ENCODE measurements at regions not wholly inside any gene's neighbourhood (a gene's known extent, or its start where the extent isn't known, plus 50 kb on each side); places are given as distances from the start of the nearest gene placed in this dataset.
A peak's percentile ranks its signal among the peaks of the same experiment; 100 is the strongest.
"Not testable (repeated sequence)": the region's sequence is repeated elsewhere in the genome, so short reads cannot be mapped to it uniquely, and the experiment has no call there.

- H3K27ac ChIP-seq (ENCODE audit: insufficient read depth, low read depth, low read length); H3K4me2 ChIP-seq (ENCODE audit: insufficient read depth, low read length); H3K9ac ChIP-seq (replicated peaks; ENCODE audit: extremely low read depth, insufficient read depth, low read length); H3K9me1 ChIP-seq (replicated peaks; ENCODE audit: control insufficient read depth, extremely low read depth, insufficient read depth, low read length); POLR2A ChIA-PET; dilution Hi-C loops (cut with MboI; ENCODE audit: extremely low pct_ligation_motif_present, low sequenced_read_pairs); intact Hi-C loops (cut with micrococcal nuclease); H3K36me3 ChIP-seq (ENCODE audit: control insufficient read depth in 2 of 2, extremely low read depth in 1 of 2, insufficient read depth in 2 of 2, low read length in 2 of 2); H2AFZ ChIP-seq (ENCODE audit: low read depth, low read length); H3K4me3 ChIP-seq (replicated peaks in 1 of 3; ENCODE audit: insufficient read depth in 1 of 3, low read depth in 1 of 3, low read length in 3 of 3); H3K27me3 ChIP-seq (ENCODE audit: control insufficient read depth in 2 of 2, insufficient read depth in 2 of 2, low read length in 2 of 2); H3K79me2 ChIP-seq (ENCODE audit: control insufficient read depth, insufficient read depth, low read length); BruUV-seq (replicated peaks); CTCF ChIA-PET; H3K4me1 ChIP-seq (ENCODE audit: control insufficient read depth, extremely low read depth, insufficient read depth, low read length); H4K20me1 ChIP-seq (replicated peaks; ENCODE audit: control insufficient read depth, extremely low read depth, insufficient read depth, low read length); H3K9me3 ChIP-seq (replicated peaks; ENCODE audit: control insufficient read depth, insufficient read depth, low read length): not testable (repeated sequence)
- FAIRE-seq (peak; percentile 21), DNase-seq (ENCODE audit: low read depth, low spot score) (peak; percentile 66)
These were observed 178.2 kb upstream of the POMZP3 start for GRCh38 chr7:76805262-76805661.

GRCh38 chr7:76797639-76798038 is 170.6 kb upstream of the POMZP3 start:
- H3K27ac ChIP-seq (ENCODE audit: insufficient read depth, low read depth, low read length); H3K36me3 ChIP-seq (ENCODE audit: control insufficient read depth in 2 of 2, extremely low read depth in 1 of 2, insufficient read depth in 2 of 2, low read length in 2 of 2); POLR2A ChIA-PET; H2AFZ ChIP-seq (ENCODE audit: low read depth, low read length); CTCF ChIA-PET; H3K4me3 ChIP-seq (replicated peaks in 1 of 3; ENCODE audit: insufficient read depth in 1 of 3, low read depth in 1 of 3, low read length in 3 of 3); FAIRE-seq; H3K9me3 ChIP-seq (replicated peaks; ENCODE audit: control insufficient read depth, insufficient read depth, low read length); H3K79me2 ChIP-seq (ENCODE audit: control insufficient read depth, insufficient read depth, low read length); H3K9ac ChIP-seq (replicated peaks; ENCODE audit: extremely low read depth, insufficient read depth, low read length); H3K4me1 ChIP-seq (ENCODE audit: control insufficient read depth, extremely low read depth, insufficient read depth, low read length); H3K9me1 ChIP-seq (replicated peaks; ENCODE audit: control insufficient read depth, extremely low read depth, insufficient read depth, low read length); H3K4me2 ChIP-seq (ENCODE audit: insufficient read depth, low read length); intact Hi-C loops (cut with micrococcal nuclease); H4K20me1 ChIP-seq (replicated peaks; ENCODE audit: control insufficient read depth, extremely low read depth, insufficient read depth, low read length); DNase-seq (ENCODE audit: low read depth, low spot score); H3K27me3 ChIP-seq (ENCODE audit: control insufficient read depth in 2 of 2, insufficient read depth in 2 of 2, low read length in 2 of 2); BruUV-seq (replicated peaks); dilution Hi-C loops (cut with MboI; ENCODE audit: extremely low pct_ligation_motif_present, low sequenced_read_pairs): not testable (repeated sequence)

- FAIRE-seq; H4K20me1 ChIP-seq (replicated peaks; ENCODE audit: control insufficient read depth, extremely low read depth, insufficient read depth, low read length); dilution Hi-C loops (cut with MboI; ENCODE audit: extremely low pct_ligation_motif_present, low sequenced_read_pairs); H3K9me1 ChIP-seq (replicated peaks; ENCODE audit: control insufficient read depth, extremely low read depth, insufficient read depth, low read length); intact Hi-C loops (cut with micrococcal nuclease); CTCF ChIA-PET; H3K4me3 ChIP-seq (replicated peaks in 1 of 3; ENCODE audit: insufficient read depth in 1 of 3, low read depth in 1 of 3, low read length in 3 of 3); H3K79me2 ChIP-seq (ENCODE audit: control insufficient read depth, insufficient read depth, low read length); H3K9ac ChIP-seq (replicated peaks; ENCODE audit: extremely low read depth, insufficient read depth, low read length); H3K4me2 ChIP-seq (ENCODE audit: insufficient read depth, low read length); H3K4me1 ChIP-seq (ENCODE audit: control insufficient read depth, extremely low read depth, insufficient read depth, low read length); H3K27me3 ChIP-seq (ENCODE audit: control insufficient read depth in 2 of 2, insufficient read depth in 2 of 2, low read length in 2 of 2); H3K36me3 ChIP-seq (ENCODE audit: control insufficient read depth in 2 of 2, extremely low read depth in 1 of 2, insufficient read depth in 2 of 2, low read length in 2 of 2); H3K9me3 ChIP-seq (replicated peaks; ENCODE audit: control insufficient read depth, insufficient read depth, low read length); H3K27ac ChIP-seq (ENCODE audit: insufficient read depth, low read depth, low read length); DNase-seq (ENCODE audit: low read depth, low spot score); POLR2A ChIA-PET; BruUV-seq (replicated peaks); H2AFZ ChIP-seq (ENCODE audit: low read depth, low read length): not testable (repeated sequence)
These were observed 153.6 kb upstream of the POMZP3 start for GRCh38 chr7:76780693-76781092.

GRCh38 chr7:76774279-76774678 is 147.2 kb upstream of the POMZP3 start:
- POLR2A ChIA-PET; FAIRE-seq; BruUV-seq (replicated peaks); H3K9ac ChIP-seq (replicated peaks; ENCODE audit: extremely low read depth, insufficient read depth, low read length); H3K27ac ChIP-seq (ENCODE audit: insufficient read depth, low read depth, low read length); H3K36me3 ChIP-seq (ENCODE audit: control insufficient read depth in 2 of 2, extremely low read depth in 1 of 2, insufficient read depth in 2 of 2, low read length in 2 of 2); H3K4me3 ChIP-seq (replicated peaks in 1 of 3; ENCODE audit: insufficient read depth in 1 of 3, low read depth in 1 of 3, low read length in 3 of 3); intact Hi-C loops (cut with micrococcal nuclease); H3K4me1 ChIP-seq (ENCODE audit: control insufficient read depth, extremely low read depth, insufficient read depth, low read length); H3K9me1 ChIP-seq (replicated peaks; ENCODE audit: control insufficient read depth, extremely low read depth, insufficient read depth, low read length); H4K20me1 ChIP-seq (replicated peaks; ENCODE audit: control insufficient read depth, extremely low read depth, insufficient read depth, low read length); H3K27me3 ChIP-seq (ENCODE audit: control insufficient read depth in 2 of 2, insufficient read depth in 2 of 2, low read length in 2 of 2); H3K4me2 ChIP-seq (ENCODE audit: insufficient read depth, low read length); H2AFZ ChIP-seq (ENCODE audit: low read depth, low read length); H3K9me3 ChIP-seq (replicated peaks; ENCODE audit: control insufficient read depth, insufficient read depth, low read length); H3K79me2 ChIP-seq (ENCODE audit: control insufficient read depth, insufficient read depth, low read length); dilution Hi-C loops (cut with MboI; ENCODE audit: extremely low pct_ligation_motif_present, low sequenced_read_pairs): not testable (repeated sequence)
- CTCF ChIA-PET: interaction anchor here (0.7 kb wide), 1 partner anchor 18 kb away, joined by 3 read pairs; no protein-coding TSS in a partner anchor
- peak; percentile 1 for DNase-seq (ENCODE audit: low read depth, low spot score)

Data from endothelial cell of umbilical vein (primary cell).